ENCODE measurements at regions not wholly inside any gene's neighbourhood (a gene's known extent, or its start where the extent isn't known, plus 50 kb on each side); places are given as distances from the start of the nearest gene placed in this dataset.

DNA sequence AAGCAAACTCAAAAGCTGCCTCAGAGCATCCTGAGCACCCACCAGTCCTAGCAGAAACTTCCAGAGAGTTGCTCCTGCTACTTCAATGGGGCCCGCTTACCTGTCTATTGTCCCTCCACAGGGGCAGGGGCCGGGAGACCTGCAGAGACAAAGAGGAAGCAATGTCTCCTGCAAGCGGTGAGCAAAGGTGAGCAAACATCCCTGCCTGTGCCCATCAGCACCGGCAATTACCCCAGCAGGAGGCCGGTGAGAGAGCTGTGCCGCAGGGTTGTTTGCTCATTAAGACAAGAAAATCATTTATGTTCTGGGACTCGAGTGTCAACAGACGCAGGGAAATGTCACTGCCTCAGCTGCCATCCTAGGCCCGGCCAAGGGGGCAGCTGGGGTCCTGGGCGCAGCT lies 53.8 kb upstream of the TARDBP start:
- no peak for TF ChIP-seq POLR2A (IDR thresholded peaks at IDR 0.05; ENCODE audit: extremely low read depth, insufficient read length)
- TF ChIP-seq, protein P1, sequence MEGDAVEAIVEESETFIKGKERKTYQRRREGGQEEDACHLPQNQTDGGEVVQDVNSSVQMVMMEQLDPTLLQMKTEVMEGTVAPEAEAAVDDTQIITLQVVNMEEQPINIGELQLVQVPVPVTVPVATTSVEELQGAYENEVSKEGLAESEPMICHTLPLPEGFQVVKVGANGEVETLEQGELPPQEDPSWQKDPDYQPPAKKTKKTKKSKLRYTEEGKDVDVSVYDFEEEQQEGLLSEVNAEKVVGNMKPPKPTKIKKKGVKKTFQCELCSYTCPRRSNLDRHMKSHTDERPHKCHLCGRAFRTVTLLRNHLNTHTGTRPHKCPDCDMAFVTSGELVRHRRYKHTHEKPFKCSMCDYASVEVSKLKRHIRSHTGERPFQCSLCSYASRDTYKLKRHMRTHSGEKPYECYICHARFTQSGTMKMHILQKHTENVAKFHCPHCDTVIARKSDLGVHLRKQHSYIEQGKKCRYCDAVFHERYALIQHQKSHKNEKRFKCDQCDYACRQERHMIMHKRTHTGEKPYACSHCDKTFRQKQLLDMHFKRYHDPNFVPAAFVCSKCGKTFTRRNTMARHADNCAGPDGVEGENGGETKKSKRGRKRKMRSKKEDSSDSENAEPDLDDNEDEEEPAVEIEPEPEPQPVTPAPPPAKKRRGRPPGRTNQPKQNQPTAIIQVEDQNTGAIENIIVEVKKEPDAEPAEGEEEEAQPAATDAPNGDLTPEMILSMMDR (IDR thresholded peaks at IDR 0.05; ENCODE audit: low read depth, low read length): no peak
- TF ChIP-seq MYC (IDR thresholded peaks at IDR 0.05; ENCODE audit: low read depth, low read length): no peak

Data from NB4 (cell line).